ENCODE measurements at regions not wholly inside any gene's neighbourhood (a gene's known extent, or its start where the extent isn't known, plus 50 kb on each side); places are given as distances from the start of the nearest gene placed in this dataset.

DNA sequence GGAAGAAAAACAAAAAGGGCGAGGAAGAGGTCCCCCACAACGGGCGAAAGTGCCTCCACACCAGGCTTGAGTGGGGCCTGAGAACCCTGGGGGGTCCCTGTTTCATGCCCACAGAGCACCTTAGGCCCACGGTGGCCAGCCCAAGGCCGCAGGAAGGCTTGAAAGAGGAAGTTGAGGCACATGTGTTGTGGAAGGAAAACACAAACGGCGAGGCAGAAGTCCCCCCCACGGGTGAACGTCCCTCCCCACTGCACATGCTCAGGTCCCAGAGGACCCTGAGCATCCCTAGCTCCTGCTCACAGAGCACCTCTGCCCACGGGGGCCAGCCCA, 371.5 kb downstream of the ALG10 start:
- TF ChIP-seq JUND (IDR thresholded peaks at IDR 0.05) (no peak), RAD21 (IDR thresholded peaks at IDR 0.05) (no peak), CTCF (IDR thresholded peaks at IDR 0.05; ENCODE audit: low read depth, low read length, missing input control) (no peak), EGR1 (IDR thresholded peaks at IDR 0.05; ENCODE audit: low read depth in 2 of 2) (no peak), ZBTB33 (IDR thresholded peaks at IDR 0.05) (no peak), YY1 (IDR thresholded peaks at IDR 0.05) (no peak), HNF4A (conservative IDR thresholded peaks at IDR 0.05) (no peak), GABPA (IDR thresholded peaks at IDR 0.05 in 1 of 2, conservative IDR thresholded peaks at IDR 0.05 in 1 of 2) (no peak), SP1 (IDR thresholded peaks at IDR 0.05) (no peak), TAF1 (conservative IDR thresholded peaks at IDR 0.05) (no peak), FOXA1 (IDR thresholded peaks at IDR 0.05) (no peak)
- TF ChIP-seq, protein P1, sequence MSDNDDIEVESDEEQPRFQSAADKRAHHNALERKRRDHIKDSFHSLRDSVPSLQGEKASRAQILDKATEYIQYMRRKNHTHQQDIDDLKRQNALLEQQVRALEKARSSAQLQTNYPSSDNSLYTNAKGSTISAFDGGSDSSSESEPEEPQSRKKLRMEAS (IDR thresholded peaks at IDR 0.05) = no peak
- TF ChIP-seq, protein P2, sequence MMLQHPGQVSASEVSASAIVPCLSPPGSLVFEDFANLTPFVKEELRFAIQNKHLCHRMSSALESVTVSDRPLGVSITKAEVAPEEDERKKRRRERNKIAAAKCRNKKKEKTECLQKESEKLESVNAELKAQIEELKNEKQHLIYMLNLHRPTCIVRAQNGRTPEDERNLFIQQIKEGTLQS (IDR thresholded peaks at IDR 0.05) = no peak
- TF ChIP-seq, protein P3, sequence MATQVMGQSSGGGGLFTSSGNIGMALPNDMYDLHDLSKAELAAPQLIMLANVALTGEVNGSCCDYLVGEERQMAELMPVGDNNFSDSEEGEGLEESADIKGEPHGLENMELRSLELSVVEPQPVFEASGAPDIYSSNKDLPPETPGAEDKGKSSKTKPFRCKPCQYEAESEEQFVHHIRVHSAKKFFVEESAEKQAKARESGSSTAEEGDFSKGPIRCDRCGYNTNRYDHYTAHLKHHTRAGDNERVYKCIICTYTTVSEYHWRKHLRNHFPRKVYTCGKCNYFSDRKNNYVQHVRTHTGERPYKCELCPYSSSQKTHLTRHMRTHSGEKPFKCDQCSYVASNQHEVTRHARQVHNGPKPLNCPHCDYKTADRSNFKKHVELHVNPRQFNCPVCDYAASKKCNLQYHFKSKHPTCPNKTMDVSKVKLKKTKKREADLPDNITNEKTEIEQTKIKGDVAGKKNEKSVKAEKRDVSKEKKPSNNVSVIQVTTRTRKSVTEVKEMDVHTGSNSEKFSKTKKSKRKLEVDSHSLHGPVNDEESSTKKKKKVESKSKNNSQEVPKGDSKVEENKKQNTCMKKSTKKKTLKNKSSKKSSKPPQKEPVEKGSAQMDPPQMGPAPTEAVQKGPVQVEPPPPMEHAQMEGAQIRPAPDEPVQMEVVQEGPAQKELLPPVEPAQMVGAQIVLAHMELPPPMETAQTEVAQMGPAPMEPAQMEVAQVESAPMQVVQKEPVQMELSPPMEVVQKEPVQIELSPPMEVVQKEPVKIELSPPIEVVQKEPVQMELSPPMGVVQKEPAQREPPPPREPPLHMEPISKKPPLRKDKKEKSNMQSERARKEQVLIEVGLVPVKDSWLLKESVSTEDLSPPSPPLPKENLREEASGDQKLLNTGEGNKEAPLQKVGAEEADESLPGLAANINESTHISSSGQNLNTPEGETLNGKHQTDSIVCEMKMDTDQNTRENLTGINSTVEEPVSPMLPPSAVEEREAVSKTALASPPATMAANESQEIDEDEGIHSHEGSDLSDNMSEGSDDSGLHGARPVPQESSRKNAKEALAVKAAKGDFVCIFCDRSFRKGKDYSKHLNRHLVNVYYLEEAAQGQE (IDR thresholded peaks at IDR 0.05) = no peak
